ENCODE measurements at regions not wholly inside any gene's neighbourhood (a gene's known extent, or its start where the extent isn't known, plus 50 kb on each side); places are given as distances from the start of the nearest gene placed in this dataset.

DNA sequence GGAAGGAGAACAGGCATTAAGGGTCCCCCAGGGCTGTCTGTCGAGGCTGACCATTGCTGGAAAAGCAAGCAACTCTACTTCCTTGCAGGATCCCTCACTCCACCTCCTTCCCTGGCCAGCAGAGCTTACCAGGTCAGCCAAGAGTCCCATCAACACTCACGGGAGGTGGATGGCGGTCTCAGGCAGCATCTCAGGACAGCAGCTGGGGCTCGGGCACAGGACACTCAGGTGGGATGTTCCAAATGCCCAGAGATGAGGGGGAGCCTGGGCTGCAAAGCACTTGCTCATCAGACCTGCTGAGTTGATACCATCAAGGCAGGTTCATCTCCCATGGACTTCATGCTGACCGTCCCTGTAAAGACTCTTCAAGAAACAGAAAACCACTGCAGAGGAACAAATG lies 559.8 kb downstream of the NPHP4 start (continued):
- TF ChIP-seq, protein P1, sequence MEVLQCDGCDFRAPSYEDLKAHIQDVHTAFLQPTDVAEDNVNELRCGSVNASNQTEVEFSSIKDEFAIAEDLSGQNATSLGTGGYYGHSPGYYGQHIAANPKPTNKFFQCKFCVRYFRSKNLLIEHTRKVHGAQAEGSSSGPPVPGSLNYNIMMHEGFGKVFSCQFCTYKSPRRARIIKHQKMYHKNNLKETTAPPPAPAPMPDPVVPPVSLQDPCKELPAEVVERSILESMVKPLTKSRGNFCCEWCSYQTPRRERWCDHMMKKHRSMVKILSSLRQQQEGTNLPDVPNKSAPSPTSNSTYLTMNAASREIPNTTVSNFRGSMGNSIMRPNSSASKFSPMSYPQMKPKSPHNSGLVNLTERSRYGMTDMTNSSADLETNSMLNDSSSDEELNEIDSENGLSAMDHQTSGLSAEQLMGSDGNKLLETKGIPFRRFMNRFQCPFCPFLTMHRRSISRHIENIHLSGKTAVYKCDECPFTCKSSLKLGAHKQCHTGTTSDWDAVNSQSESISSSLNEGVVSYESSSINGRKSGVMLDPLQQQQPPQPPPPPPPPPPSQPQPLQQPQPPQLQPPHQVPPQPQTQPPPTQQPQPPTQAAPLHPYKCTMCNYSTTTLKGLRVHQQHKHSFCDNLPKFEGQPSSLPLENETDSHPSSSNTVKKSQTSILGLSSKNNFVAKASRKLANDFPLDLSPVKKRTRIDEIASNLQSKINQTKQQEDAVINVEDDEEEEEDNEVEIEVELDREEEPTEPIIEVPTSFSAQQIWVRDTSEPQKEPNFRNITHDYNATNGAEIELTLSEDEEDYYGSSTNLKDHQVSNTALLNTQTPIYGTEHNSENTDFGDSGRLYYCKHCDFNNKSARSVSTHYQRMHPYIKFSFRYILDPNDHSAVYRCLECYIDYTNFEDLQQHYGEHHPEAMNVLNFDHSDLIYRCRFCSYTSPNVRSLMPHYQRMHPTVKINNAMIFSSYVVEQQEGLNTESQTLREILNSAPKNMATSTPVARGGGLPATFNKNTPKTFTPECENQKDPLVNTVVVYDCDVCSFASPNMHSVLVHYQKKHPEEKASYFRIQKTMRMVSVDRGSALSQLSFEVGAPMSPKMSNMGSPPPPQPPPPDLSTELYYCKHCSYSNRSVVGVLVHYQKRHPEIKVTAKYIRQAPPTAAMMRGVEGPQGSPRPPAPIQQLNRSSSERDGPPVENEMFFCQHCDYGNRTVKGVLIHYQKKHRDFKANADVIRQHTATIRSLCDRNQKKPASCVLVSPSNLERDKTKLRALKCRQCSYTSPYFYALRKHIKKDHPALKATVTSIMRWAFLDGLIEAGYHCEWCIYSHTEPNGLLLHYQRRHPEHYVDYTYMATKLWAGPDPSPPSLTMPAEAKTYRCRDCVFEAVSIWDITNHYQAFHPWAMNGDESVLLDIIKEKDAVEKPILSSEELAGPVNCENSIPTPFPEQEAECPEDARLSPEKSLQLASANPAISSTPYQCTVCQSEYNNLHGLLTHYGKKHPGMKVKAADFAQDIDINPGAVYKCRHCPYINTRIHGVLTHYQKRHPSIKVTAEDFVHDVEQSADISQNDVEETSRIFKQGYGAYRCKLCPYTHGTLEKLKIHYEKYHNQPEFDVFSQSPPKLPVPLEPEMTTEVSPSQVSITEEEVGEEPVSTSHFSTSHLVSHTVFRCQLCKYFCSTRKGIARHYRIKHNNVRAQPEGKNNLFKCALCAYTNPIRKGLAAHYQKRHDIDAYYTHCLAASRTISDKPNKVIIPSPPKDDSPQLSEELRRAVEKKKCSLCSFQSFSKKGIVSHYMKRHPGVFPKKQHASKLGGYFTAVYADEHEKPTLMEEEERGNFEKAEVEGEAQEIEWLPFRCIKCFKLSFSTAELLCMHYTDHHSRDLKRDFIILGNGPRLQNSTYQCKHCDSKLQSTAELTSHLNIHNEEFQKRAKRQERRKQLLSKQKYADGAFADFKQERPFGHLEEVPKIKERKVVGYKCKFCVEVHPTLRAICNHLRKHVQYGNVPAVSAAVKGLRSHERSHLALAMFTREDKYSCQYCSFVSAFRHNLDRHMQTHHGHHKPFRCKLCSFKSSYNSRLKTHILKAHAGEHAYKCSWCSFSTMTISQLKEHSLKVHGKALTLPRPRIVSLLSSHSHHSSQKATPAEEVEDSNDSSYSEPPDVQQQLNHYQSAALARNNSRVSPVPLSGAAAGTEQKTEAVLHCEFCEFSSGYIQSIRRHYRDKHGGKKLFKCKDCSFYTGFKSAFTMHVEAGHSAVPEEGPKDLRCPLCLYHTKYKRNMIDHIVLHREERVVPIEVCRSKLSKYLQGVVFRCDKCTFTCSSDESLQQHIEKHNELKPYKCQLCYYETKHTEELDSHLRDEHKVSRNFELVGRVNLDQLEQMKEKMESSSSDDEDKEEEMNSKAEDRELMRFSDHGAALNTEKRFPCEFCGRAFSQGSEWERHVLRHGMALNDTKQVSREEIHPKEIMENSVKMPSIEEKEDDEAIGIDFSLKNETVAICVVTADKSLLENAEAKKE (CRISPR knock-in tag; IDR thresholded peaks at IDR 0.05): no peak
- TF ChIP-seq, protein P2, sequence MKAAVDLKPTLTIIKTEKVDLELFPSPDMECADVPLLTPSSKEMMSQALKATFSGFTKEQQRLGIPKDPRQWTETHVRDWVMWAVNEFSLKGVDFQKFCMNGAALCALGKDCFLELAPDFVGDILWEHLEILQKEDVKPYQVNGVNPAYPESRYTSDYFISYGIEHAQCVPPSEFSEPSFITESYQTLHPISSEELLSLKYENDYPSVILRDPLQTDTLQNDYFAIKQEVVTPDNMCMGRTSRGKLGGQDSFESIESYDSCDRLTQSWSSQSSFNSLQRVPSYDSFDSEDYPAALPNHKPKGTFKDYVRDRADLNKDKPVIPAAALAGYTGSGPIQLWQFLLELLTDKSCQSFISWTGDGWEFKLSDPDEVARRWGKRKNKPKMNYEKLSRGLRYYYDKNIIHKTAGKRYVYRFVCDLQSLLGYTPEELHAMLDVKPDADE (IDR thresholded peaks at IDR 0.05): no peak
- TF ChIP-seq, protein P3, sequence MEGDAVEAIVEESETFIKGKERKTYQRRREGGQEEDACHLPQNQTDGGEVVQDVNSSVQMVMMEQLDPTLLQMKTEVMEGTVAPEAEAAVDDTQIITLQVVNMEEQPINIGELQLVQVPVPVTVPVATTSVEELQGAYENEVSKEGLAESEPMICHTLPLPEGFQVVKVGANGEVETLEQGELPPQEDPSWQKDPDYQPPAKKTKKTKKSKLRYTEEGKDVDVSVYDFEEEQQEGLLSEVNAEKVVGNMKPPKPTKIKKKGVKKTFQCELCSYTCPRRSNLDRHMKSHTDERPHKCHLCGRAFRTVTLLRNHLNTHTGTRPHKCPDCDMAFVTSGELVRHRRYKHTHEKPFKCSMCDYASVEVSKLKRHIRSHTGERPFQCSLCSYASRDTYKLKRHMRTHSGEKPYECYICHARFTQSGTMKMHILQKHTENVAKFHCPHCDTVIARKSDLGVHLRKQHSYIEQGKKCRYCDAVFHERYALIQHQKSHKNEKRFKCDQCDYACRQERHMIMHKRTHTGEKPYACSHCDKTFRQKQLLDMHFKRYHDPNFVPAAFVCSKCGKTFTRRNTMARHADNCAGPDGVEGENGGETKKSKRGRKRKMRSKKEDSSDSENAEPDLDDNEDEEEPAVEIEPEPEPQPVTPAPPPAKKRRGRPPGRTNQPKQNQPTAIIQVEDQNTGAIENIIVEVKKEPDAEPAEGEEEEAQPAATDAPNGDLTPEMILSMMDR (conservative IDR thresholded peaks at IDR 0.05; ENCODE audit: low read depth in 2 of 2): no peak
- TF ChIP-seq JUNB (IDR thresholded peaks at IDR 0.05; ENCODE audit: unreplicated experiment) (no peak), ZNF331 (CRISPR knock-in tag; IDR thresholded peaks at IDR 0.05; ENCODE audit: low read depth) (no peak), ZNF114 (CRISPR knock-in tag; IDR thresholded peaks at IDR 0.05) (no peak)
